ENCODE measurements at regions not wholly inside any gene's neighbourhood (a gene's known extent, or its start where the extent isn't known, plus 50 kb on each side); places are given as distances from the start of the nearest gene placed in this dataset.

DNA sequence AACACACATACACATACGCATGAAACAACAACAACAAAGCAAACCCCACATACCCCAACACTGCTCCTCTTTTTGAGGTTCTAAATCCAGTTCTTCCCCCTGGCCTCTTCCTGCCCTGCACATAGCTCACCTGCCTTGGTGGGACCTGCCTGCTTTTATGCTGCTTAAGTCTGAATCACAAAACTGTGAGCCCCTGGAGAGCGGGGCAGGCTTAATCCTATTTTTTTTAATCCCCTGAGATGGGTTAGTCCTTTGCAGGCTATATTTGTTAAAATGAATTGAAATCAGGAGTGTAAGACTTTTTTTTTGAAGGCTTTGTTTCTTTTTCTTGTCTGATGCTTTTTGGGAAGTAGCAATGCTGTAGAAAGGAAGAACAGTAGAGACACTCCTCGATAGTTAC lies 84.6 kb upstream of the MAX start:
- no peak for DNase-seq

DNA sequence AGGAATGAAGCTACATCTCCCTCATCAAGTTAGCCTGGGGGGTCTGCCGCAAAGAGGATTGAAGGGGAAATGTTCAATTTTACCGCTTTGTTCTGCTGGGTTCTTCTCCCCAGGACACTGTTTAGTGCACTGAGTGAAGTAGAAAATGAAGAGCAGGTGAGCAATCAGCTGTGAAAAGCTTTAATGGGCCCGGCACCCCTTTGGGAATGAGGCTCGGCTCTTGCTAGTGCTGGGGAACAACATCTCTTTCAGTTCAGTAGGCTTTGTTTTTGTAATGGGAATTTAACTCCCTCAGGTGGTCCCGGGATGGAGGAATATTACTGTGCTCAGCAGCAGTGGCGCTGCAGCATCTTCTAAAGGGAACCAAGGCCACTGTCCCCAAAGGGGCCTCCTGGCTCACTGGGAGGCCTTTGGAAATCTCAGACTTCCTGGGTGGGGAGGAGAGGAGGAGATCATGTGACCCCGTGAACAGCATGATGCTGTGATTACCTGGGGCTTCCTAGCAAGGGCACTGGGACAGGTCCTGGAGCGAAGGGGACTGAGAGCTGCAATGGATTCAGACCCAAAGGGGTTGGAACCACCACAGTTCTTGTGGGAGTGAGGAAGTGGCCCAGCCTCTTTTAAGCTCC lies 85.2 kb upstream of the MAX start:
- DNase-seq = no peak

DNA sequence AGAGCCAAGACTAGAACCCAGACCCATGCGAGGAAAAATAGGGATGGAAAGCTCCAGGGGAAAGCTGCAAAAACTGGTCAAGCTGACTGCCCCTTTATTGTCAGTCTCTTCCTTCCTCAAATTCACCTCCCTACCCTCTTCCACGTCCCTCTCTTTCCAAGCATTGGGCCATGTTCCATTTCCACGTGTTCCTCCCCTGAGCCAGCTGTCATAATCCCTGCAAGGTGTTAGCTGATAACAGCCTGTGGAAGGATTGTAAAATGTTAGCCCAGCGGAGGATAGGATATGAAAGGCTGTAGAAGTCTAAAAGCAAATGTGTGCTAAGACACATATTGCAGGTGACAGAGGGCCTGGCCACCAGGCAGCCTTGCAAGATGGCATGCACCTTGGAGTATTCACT lies 88.0 kb upstream of the MAX start:
- no peak for DNase-seq

GRCh38 chr14:65191716-65192115 lies 89.4 kb upstream of the MAX start:
- DNase-seq = no peak

DNA sequence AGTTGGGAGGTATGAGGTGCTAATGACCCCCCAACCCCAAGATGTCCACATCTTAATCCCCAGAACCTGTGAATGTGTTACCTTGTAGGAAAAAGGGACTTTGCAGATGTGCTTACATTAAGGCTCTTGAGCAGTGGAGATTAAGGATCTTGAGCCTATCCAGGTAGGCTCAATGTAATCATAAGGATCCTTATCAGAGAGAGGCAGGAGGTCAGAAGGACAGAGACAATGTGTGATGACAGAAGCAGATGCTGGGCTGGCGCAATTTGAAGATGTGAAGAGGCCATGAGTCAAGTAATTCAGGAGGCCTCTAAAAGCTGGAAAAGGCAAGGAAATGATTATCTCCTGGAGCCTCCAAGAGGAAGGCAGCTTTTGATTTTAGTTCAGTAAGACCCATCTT lies 90.4 kb upstream of the MAX start:
- DNase-seq = no peak

GRCh38 chr14:65193916-65194590 lies 91.7 kb upstream of the MAX start:
- DNase-seq = no peak

DNA sequence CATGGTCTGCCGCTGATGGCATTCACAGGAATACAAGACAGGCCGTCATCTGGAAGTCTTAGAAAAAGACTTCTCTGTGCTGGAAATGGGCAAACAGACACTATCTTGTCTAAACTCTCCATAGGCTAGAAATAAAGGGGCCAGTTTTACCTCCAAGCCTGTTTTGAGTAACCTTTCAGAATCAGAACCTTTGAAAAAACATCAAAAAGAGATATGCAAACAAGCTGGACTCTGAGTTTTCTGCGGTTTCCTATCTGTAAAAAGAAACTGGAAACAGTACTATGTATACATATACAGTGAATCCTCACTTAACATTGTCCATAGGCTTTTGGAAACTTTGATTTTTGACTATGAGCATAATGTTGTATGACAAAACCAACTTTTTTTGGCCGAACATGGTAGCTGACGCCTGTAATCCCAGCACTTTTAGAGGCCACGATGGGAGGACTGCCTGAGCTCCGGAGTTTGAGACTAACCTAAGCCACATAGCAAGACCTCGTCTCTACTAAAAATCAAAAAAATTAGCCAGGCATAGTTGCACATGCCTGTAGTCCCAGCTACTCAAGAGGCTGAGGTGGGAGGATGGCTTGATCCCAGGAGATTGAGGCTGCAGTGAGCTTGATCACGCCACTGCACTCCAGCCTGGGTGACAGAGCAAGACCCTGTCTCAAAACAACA lies 92.9 kb upstream of the MAX start:
- DNase-seq = no peak

DNA sequence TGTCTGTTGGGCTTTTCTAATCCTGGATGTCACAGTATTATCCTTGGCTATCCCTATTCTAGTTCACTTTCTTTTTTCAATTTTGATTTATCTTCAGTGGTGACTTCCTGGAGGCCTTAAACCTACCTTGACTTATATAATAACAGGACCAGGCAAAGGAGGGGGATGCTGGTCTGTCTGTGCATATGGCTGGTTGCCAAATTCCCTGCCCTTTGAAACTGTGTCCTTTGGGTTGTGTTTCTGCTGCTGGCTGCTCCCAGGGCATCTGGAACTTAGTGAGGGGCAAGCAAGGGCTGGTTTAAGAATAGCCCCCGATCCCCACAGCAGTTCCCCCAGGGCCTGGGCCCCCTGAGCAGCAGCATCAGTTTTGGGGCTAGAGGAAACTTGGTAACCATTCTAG lies 96.0 kb upstream of the MAX start:
- DNase-seq = no peak

GRCh38 chr14:65200454-65200853 lies 98.1 kb upstream of the MAX start:
- no peak for DNase-seq

GRCh38 chr14:65203574-65203973 lies 101.3 kb upstream of the MAX start:
- no peak for DNase-seq

DNA sequence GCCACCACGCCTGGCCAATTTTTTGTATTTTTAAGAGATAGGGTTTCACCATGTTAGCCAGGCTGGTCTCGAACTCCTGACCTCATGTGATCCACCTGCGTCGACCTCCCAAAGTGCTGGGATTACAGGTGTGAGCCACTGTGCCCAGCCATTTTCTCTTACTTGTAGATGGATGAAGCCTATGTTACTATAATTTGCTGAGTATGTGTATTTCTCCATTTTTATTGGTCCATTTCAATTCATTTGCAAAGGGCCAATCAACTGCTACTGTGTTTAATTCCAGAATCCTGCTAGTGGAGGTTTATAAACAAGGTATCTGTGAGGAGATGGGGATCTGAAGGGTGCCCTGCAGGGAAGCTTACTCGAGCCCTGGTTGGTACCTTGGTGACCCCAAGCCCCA lies 101.7 kb upstream of the MAX start:
- DNase-seq = no peak

DNA sequence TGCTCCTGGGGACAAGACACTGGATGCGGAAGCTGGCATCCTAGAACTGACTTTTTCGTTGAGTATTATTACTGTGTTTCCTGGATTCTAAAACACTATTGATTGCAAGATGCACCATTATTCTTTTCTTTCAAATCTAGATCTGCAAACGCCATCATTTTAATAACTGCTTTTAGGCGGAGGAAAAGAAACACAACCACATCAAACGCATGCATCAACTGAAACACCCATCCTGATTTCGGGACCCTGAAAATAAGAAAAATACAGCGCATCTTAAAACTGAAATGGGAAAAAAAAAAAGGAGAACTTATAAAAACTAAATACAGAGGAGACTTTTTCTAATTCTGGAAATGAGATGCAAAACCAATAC lies 103.7 kb upstream of the MAX start:
- no peak for DNase-seq

- peak; percentile 39 to 91 (median 65) for DNase-seq
Observed at GRCh38 chr14:65206448-65207096, 104.3 kb upstream of the MAX start.

DNA sequence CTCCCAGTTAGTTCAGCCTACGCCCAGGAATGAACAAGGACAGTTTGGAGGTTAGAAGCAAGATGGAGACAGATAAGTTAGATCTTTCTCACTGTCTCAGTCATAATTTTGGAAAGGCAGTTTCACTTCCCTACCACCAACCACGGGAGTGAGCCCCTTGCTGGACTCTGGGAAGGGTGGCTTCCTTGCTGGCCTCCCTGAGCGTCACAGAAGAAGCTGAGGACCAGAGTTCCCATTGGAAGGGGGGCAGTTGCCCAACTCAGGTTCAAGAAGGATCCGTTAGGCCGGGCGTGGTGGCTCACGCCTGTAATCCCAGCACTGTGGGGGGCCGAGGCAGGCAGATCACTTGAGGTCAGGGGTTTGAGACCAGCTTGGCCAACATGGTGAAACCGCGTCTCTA lies 106.2 kb upstream of the MAX start:
- peak; percentile 74 to 86 (median 80) for DNase-seq

- DNase-seq = peak; percentile 48 to 79 (median 60)
Observed at GRCh38 chr14:65210118-65210821, 108.0 kb upstream of the MAX start.

GRCh38 chr14:65210822-65211182 lies 108.5 kb upstream of the MAX start:
- DNase-seq = peak in 2 of 4 experiments; percentile 18 to 26

DNA sequence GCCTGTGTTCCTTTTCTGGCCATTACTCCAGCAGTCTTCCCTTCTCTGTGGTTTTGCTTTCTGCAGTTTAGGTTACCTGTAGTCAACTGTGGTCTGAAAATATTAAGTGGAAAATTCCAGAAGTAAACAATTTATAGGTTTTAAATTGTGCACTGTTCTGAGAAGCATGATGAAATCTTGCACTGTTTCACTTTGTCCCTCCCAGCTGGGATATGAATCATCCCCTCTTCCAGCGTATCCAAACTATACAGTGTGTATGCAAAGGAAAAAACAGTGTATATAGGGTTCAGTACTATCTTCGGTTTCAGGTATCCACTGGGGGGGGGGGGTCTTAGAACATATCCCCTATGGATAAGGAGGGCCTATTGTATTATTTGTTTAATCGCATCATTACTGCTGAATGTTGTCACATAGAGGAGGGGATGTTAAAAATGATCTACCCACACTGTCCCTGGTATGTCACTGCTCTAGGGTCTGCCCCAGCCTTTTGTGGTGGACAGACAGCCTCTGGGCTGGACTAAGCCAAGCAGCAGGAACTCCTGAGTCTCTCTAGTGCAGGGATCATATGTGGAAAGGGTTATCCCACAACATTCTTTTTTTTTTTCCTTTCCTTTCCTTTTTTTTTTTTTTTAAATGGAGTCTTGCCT lies 109.1 kb upstream of the MAX start:
- peak in 3 of 4 experiments; percentile 36 to 57 (median 40) for DNase-seq

DNA sequence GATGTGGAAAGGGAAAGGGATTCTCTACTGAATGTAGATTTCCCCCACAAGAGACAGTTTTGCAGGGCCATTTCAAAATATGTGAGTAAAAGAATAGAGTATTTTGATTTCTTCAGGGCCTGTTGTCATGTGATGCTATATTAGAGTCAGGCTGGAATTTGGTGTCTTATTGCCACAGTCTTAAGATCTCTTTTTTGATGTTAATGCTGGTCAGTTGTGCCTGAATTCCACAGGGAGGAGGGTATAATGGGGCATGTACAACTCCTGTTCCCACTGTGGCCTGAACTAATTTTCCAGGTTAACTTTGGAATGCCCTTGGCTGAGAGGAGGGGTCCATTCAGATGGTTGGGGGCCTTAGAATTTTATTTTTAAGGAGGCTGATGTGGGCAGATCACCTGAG lies 111.0 kb upstream of the MAX start:
- no peak for DNase-seq

- no peak for DNase-seq
Observed at GRCh38 chr14:65214741-65215140, 112.4 kb upstream of the MAX start.

GRCh38 chr14:65219353-65219752 lies 117.0 kb upstream of the MAX start:
- DNase-seq = no peak

- peak; percentile 64 to 76 (median 74) for DNase-seq
Observed at GRCh38 chr14:65222440-65222858, 120.1 kb upstream of the MAX start.

GRCh38 chr14:65223636-65224035 lies 121.3 kb upstream of the MAX start:
- DNase-seq = no peak

DNA sequence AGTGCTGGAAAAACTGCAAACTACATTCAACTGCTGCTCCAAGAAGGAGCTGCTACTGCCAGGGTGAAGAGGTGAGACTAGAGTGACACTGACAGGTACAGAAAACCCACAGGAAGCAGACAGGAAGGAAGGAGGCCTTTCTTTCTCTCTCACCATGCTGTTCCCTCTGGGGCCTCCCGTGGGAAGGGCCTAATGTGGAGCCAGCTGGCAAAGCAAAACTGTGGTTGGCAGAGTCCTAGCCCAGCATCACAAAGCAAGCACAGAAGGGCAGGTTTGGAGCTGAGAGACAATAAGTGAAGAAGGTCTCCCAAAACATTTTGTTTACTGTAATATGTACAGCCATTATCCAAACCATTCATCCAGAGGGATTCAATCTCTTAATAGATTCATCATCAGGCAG lies 122.5 kb upstream of the MAX start:
- DNase-seq = no peak

All from suppressor macrophage (primary cell).